AG04450 (cell line): ENCODE measurements at regions not wholly inside any gene's neighbourhood (a gene's known extent, or its start where the extent isn't known, plus 50 kb on each side); places are given as distances from the start of the nearest gene placed in this dataset.

Source experiments
- CTCF ChIA-PET: fragments of 300-600, 350-600 bp; formaldehyde crosslinking; extraction: SDS; loops from one replicate; lab custom pipeline; 2022; ENCODE audit warnings: antibody characterized with exemption, inconsistent platforms; lab: Charles Lee
- POLR2A ChIA-PET: fragments of 350-600 bp; formaldehyde crosslinking; extraction: SDS; loops from one replicate; lab custom pipeline; 2021; ENCODE audit warnings: antibody characterized with exemption, inconsistent platforms; lab: Yijun Ruan, JAX
- DNase-seq: peaks from one replicate; pipeline ENCODE4 v3.0.0-alpha.2; 2011; ENCODE audit warnings: low read depth, low spot score
- H3K27ac ChIP-seq: one replicate; pipeline ENCODE4 v1.5.1; 2012; ENCODE audit warnings: low read depth, low read length, control low read depth
- H3K27me3 ChIP-seq: one replicate; pipeline ENCODE4 v1.6.0; 2012; ENCODE audit warnings: low read length; ENCODE audit not compliant: control insufficient read depth, insufficient read depth
- H3K4me3 ChIP-seq: 2 replicates; pipeline ENCODE4 v1.5.1; 2011; ENCODE audit warnings: mild to moderate bottlenecking, low read depth, low read length, control low read depth
- H3K9me3 ChIP-seq: 2 replicates; pipeline ENCODE4 v1.5.1; 2012; ENCODE audit warnings: low read length; ENCODE audit not compliant: control insufficient read depth, insufficient read depth
- CTCF ChIP-seq: IDR thresholded peaks from 2 replicates; pipeline ENCODE4 v1.5.1; 2011; ENCODE audit warnings: low read depth, low read length, control low read depth, inconsistent platforms

GRCh38 chr7:51949726-51950644, 633.4 kb upstream of the COBL start:
- ChIA-PET CTCF (no interaction called here), POLR2A (no interaction called here)
- H3K27me3 ChIP-seq, result no peaks in the 10 kb centered on the region
- no peak for DNase-seq
- no peak overlapping the region for H3K4me3 ChIP-seq
- no peak overlapping the region for H3K27ac ChIP-seq
- peaks cover 14% of the 10 kb centered on the region for H3K9me3 ChIP-seq
- no peak for TF ChIP-seq CTCF

DNA sequence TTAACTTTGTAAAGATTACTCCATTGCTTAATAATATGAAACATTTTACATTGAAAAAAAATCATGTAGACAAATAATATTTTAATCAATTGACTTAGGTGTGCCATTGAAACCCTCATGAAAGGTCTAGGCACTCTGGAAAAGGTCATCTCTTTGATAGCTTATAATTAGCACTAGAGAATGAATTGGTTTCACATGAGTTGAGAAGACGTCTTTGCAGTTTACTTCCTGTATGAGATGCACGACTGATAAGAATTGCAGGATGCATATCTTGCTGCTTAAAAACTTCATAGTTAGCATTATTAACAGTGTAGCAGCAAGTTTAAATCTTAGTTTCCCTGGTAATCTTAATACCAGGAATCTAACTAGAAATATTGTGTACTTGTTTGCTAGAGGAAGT, 614.2 kb upstream of the COBL start:
- Histone ChIP-seq H3K9me3 (peaks cover 2% of the 10 kb centered on the region; the same call in 1 of the 2 replicates), H3K27ac (no peak overlapping the region), H3K27me3 (no peaks in the 10 kb centered on the region), H3K4me3 (no peak overlapping the region)
- CTCF ChIA-PET, result no interaction called here
- no peak for DNase-seq
- POLR2A ChIA-PET, result no interaction called here
- TF ChIP-seq CTCF, result no peak

GRCh38 chr7:51929818-51930217, 613.2 kb upstream of the COBL start:
- Histone ChIP-seq H3K4me3 (no peak overlapping the region), H3K27ac (no peak overlapping the region), H3K27me3 (no peaks in the 10 kb centered on the region), H3K9me3 (peaks cover 2% of the 10 kb centered on the region; the same call in 1 of the 2 replicates)
- POLR2A ChIA-PET, result no interaction called here
- no peak for DNase-seq
- TF ChIP-seq CTCF, result no peak
- CTCF ChIA-PET, result no interaction called here

- H3K9me3 ChIP-seq, result peaks cover 2% of the 10 kb centered on the region; the same call in 1 of the 2 replicates
- POLR2A ChIA-PET, result no interaction called here
- CTCF ChIA-PET, result no interaction called here
- no peaks in the 10 kb centered on the region for H3K27me3 ChIP-seq
- no peak overlapping the region for H3K4me3 ChIP-seq
- no peak for DNase-seq
- H3K27ac ChIP-seq, result no peak overlapping the region
- TF ChIP-seq CTCF, result no peak
These were observed 611.1 kb upstream of the COBL start for GRCh38 chr7:51927738-51928137.

- POLR2A ChIA-PET, result no interaction called here
- no peak for DNase-seq
- H3K4me3 ChIP-seq, result no peak overlapping the region
- H3K9me3 ChIP-seq, result peaks cover 11% of the 10 kb centered on the region
- no peak for TF ChIP-seq CTCF
- H3K27me3 ChIP-seq, result no peaks in the 10 kb centered on the region
- H3K27ac ChIP-seq, result no peak overlapping the region
- CTCF ChIA-PET, result no interaction called here
These were observed 602.0 kb upstream of the COBL start for GRCh38 chr7:51918581-51918980.
